ENCODE measurements at regions not wholly inside any gene's neighbourhood (a gene's known extent, or its start where the extent isn't known, plus 50 kb on each side); places are given as distances from the start of the nearest gene placed in this dataset.

GRCh38 chr9:120104771-120105170 lies 475.2 kb downstream of the CDK5RAP2 start:
- Histone ChIP-seq H3K4me3 (ENCODE audit: low read length) (no peak overlapping the region), H4K20me1 (ENCODE audit: control insufficient read depth, insufficient read depth, low read depth, low read length) (no peaks in the 10 kb centered on the region), H3K9me3 (ENCODE audit: control insufficient read depth, insufficient read depth, low read length) (no peaks in the 10 kb centered on the region), H3K4me1 (ENCODE audit: control insufficient read depth, low read length) (0 out of 2 replicates have a peak, but pooled peaks cover 4% of the 10 kb centered on the region), H3K36me3 (ENCODE audit: control insufficient read depth, low read length) (no peaks in the 10 kb centered on the region), H3K79me2 (ENCODE audit: control insufficient read depth, low read length) (no peaks in the 10 kb centered on the region), H3F3A (ENCODE audit: control insufficient read depth, insufficient read depth) (no peaks in the 10 kb centered on the region), H3K4me2 (ENCODE audit: low read length) (no peak overlapping the region), H3K27me3 (ENCODE audit: control insufficient read depth, low read length) (0 out of 2 replicates have a peak, but pooled peaks cover 2% of the 10 kb centered on the region), H3K9me2 (replicated peaks; ENCODE audit: control insufficient read depth, low read length) (no peaks in the 10 kb centered on the region), H3K27ac (ENCODE audit: low read depth, low read length) (no peak overlapping the region)
- TF ChIP-seq EZH2phosphoT487 (IDR thresholded peaks at IDR 0.05; ENCODE audit: borderline replicate concordance, low read length), result no peak
- TF ChIP-seq CTCF (IDR thresholded peaks at IDR 0.05; ENCODE audit: low read depth, low read length, poor library complexity, severe bottlenecking), result no peak

- Histone ChIP-seq H3K4me1 (ENCODE audit: control insufficient read depth, low read length) (no peaks in the 10 kb centered on the region), H3K9me2 (replicated peaks; ENCODE audit: control insufficient read depth, low read length) (no peaks in the 10 kb centered on the region), H3F3A (ENCODE audit: control insufficient read depth, insufficient read depth) (no peaks in the 10 kb centered on the region), H3K27me3 (ENCODE audit: control insufficient read depth, low read length) (no peaks in the 10 kb centered on the region), H3K27ac (ENCODE audit: low read depth, low read length) (no peak overlapping the region), H3K79me2 (ENCODE audit: control insufficient read depth, low read length) (no peaks in the 10 kb centered on the region), H3K9me3 (ENCODE audit: control insufficient read depth, insufficient read depth, low read length) (no peaks in the 10 kb centered on the region), H3K36me3 (ENCODE audit: control insufficient read depth, low read length) (no peaks in the 10 kb centered on the region), H3K4me3 (ENCODE audit: low read length) (no peak overlapping the region), H3K4me2 (ENCODE audit: low read length) (no peak overlapping the region), H4K20me1 (ENCODE audit: control insufficient read depth, insufficient read depth, low read depth, low read length) (no peaks in the 10 kb centered on the region)
- TF ChIP-seq EZH2phosphoT487 (IDR thresholded peaks at IDR 0.05; ENCODE audit: borderline replicate concordance, low read length) (no peak), CTCF (IDR thresholded peaks at IDR 0.05; ENCODE audit: low read depth, low read length, poor library complexity, severe bottlenecking) (no peak)
Observed at GRCh38 chr9:120100595-120100994, 479.4 kb downstream of the CDK5RAP2 start.

GRCh38 chr9:120099065-120099464 lies 480.9 kb downstream of the CDK5RAP2 start:
- no peaks in the 10 kb centered on the region for H3K27me3 ChIP-seq (ENCODE audit: control insufficient read depth, low read length)
- TF ChIP-seq EZH2phosphoT487 (IDR thresholded peaks at IDR 0.05; ENCODE audit: borderline replicate concordance, low read length), result no peak
- no peak for TF ChIP-seq CTCF (IDR thresholded peaks at IDR 0.05; ENCODE audit: low read depth, low read length, poor library complexity, severe bottlenecking)
- no peak overlapping the region for H3K27ac ChIP-seq (ENCODE audit: low read depth, low read length)

More at GRCh38 chr9:120099065-120099464, 480.9 kb downstream of the CDK5RAP2 start:
- H3K79me2 ChIP-seq (ENCODE audit: control insufficient read depth, low read length), result no peaks in the 10 kb centered on the region
- no peaks in the 10 kb centered on the region for H4K20me1 ChIP-seq (ENCODE audit: control insufficient read depth, insufficient read depth, low read depth, low read length)
- no peaks in the 10 kb centered on the region for H3K4me1 ChIP-seq (ENCODE audit: control insufficient read depth, low read length)
- no peak overlapping the region for H3K4me2 ChIP-seq (ENCODE audit: low read length)
- H3K9me3 ChIP-seq (ENCODE audit: control insufficient read depth, insufficient read depth, low read length), result no peaks in the 10 kb centered on the region
- no peak overlapping the region for H3K4me3 ChIP-seq (ENCODE audit: low read length)
- no peaks in the 10 kb centered on the region for H3K9me2 ChIP-seq (replicated peaks; ENCODE audit: control insufficient read depth, low read length)
- no peaks in the 10 kb centered on the region for H3F3A ChIP-seq (ENCODE audit: control insufficient read depth, insufficient read depth)
- no peaks in the 10 kb centered on the region for H3K36me3 ChIP-seq (ENCODE audit: control insufficient read depth, low read length)

Data from DOHH2 (cell line).